CD14-positive monocyte (primary cell): ENCODE measurements at regions not wholly inside any gene's neighbourhood (a gene's known extent, or its start where the extent isn't known, plus 50 kb on each side); places are given as distances from the start of the nearest gene placed in this dataset.
"Not testable (repeated sequence)": the region's sequence is repeated elsewhere in the genome, so short reads cannot be mapped to it uniquely, and the experiment has no call there.

ENCODE experiments used
- DNase-seq, 3 donors: peaks; one replicate each; pipeline ENCODE4 v3.0.0-alpha.2; 2011 to 2022
- H2AFZ ChIP-seq: 2 replicates; pipeline ENCODE4 v1.6.0; 2012; ENCODE audit warnings: mild to moderate bottlenecking, low read depth, low read length, inconsistent platforms; ENCODE audit not compliant: insufficient read depth, poor library complexity, severe bottlenecking
- H3K27ac ChIP-seq, 2 donors: 1 replicate in 1 of 2; 2 replicates in 1 of 2; pipeline ENCODE4 v1.5.1; 2012 to 2013; ENCODE audit warnings: low read length in 2 of 2, control low read depth in 1 of 2, inconsistent platforms in 1 of 2, low read depth in 1 of 2, mild to moderate bottlenecking in 1 of 2
- H3K27me3 ChIP-seq, 2 donors: one replicate each; pipeline versions ENCODE4 v1.6.0 to v1.6.1; 2011 to 2013; ENCODE audit warnings: low read length in 2 of 2; ENCODE audit not compliant: control insufficient read depth in 2 of 2, insufficient read depth in 2 of 2
- H3K36me3 ChIP-seq, 2 donors: replicated peaks in 1 of 2; 1 replicate in 1 of 2; 2 replicates in 1 of 2; pipeline versions ENCODE4 v1.5.1 to v1.6.1; 2012 to 2013; ENCODE audit warnings: low read length in 2 of 2, control low read depth in 1 of 2, inconsistent platforms in 1 of 2, mild to moderate bottlenecking in 1 of 2; ENCODE audit not compliant: insufficient read depth in 2 of 2, control insufficient read depth in 1 of 2
- H3K4me1 ChIP-seq, 2 donors: 1 replicate in 1 of 2; 2 replicates in 1 of 2; pipeline versions ENCODE4 v1.5.1 to v1.6.1; 2012 to 2013; ENCODE audit warnings: low read length in 2 of 2, control low read depth in 1 of 2, inconsistent platforms in 1 of 2, mild to moderate bottlenecking in 1 of 2, moderate library complexity in 1 of 2; ENCODE audit not compliant: insufficient read depth in 2 of 2, control insufficient read depth in 1 of 2
- H3K4me2 ChIP-seq: replicated peaks from 2 replicates; pipeline ENCODE3; 2012; ENCODE audit warnings: low read length, moderate library complexity, mild to moderate bottlenecking; ENCODE audit not compliant: poor library complexity, severe bottlenecking; ENCODE audit errors: extremely low read depth
- H3K4me3 ChIP-seq, 3 experiments: fragments of 200-600 bp in 1 of 3; sonication (generic) in 1 of 3; replicated peaks in 1 of 3; 1 replicate in 2 of 3; 2 replicates in 1 of 3; pipeline ENCODE4 v1.5.1; 2011 to 2013; ENCODE audit warnings: low read length in 3 of 3, mild to moderate bottlenecking in 3 of 3, control low read depth in 2 of 3, low read depth in 2 of 3, inconsistent platforms in 1 of 3, moderate library complexity in 1 of 3
- H3K79me2 ChIP-seq: 2 replicates; pipeline ENCODE4 v1.6.0; 2012; ENCODE audit warnings: mild to moderate bottlenecking, control low read depth, inconsistent platforms, low read length, moderate library complexity; ENCODE audit not compliant: insufficient read depth
- H3K9ac ChIP-seq: 2 replicates; pipeline ENCODE4 v1.6.0; 2017; ENCODE audit warnings: low read length, mild to moderate bottlenecking; ENCODE audit not compliant: insufficient read depth, poor library complexity, severe bottlenecking
- H3K9me3 ChIP-seq, 2 donors: replicated peaks in 1 of 2; 1 replicate in 1 of 2; 2 replicates in 1 of 2; pipeline versions ENCODE4 v1.5.1 to v1.6.1; 2012 to 2013; ENCODE audit warnings: low read length in 2 of 2, control low read depth in 1 of 2; ENCODE audit not compliant: control insufficient read depth in 1 of 2, insufficient read depth in 1 of 2
- H4K20me1 ChIP-seq: 2 replicates; pipeline ENCODE4 v1.6.0; 2012; ENCODE audit warnings: mild to moderate bottlenecking, low read length, control low read depth, moderate library complexity; ENCODE audit not compliant: insufficient read depth
- H3K27ac Mint-ChIP-seq, 7 donors: one replicate each; pipeline ENCODE4 v1.8.0; 2020; ENCODE audit warnings: mild to moderate bottlenecking in 7 of 7, mixed read lengths in 7 of 7, moderate library complexity in 6 of 7, inconsistent platforms in 2 of 7
- H3K27me3 Mint-ChIP-seq, 3 donors: one replicate each; pipeline ENCODE4 v1.8.0; 2021 to 2022; ENCODE audit warnings: low read depth in 3 of 3, mild to moderate bottlenecking in 3 of 3, mixed read lengths in 3 of 3, moderate library complexity in 3 of 3, inconsistent platforms in 1 of 3
- H3K36me3 Mint-ChIP-seq, 2 donors: one replicate each; pipeline ENCODE4 v1.8.0; 2020; ENCODE audit warnings: mixed read lengths in 2 of 2, inconsistent platforms in 1 of 2, mild to moderate bottlenecking in 1 of 2
- H3K4me1 Mint-ChIP-seq: one replicate; pipeline ENCODE4 v1.8.0; 2020; ENCODE audit warnings: mild to moderate bottlenecking, mixed read lengths
- H3K4me3 Mint-ChIP-seq, 2 donors: one replicate each; pipeline ENCODE4 v1.8.0; 2020; ENCODE audit warnings: mild to moderate bottlenecking in 2 of 2, mixed read lengths in 2 of 2, moderate library complexity in 1 of 2
- H3K9me3 Mint-ChIP-seq, 7 donors: one replicate each; pipeline ENCODE4 v1.8.0; 2020 to 2022; ENCODE audit warnings: mixed read lengths in 7 of 7, mild to moderate bottlenecking in 6 of 7, moderate library complexity in 6 of 7, inconsistent platforms in 2 of 7
- WGBS: methylation state at CpG from one replicate; pipeline ENCODE4 v1.1.5; 2013; ENCODE audit warnings: missing lambda C conversion rate; ENCODE audit not compliant: insufficient coverage; 5-methylcytosine and 5-hydroxymethylcytosine counted together
- intact Hi-C, 2 donors: fragments of 100-400 bp; cut with micrococcal nuclease; formaldehyde crosslinking; loops; one replicate each; pipeline versions ENCODE4 v1.15.0 to v1.15.1; 2023
- TF ChIP-seq, protein P1 (sequence below): fragments of 200-600 bp; IDR thresholded peaks from one replicate; pipeline ENCODE4 v1.8.0; 2022; ENCODE audit warnings: antibody characterized with exemption, mild to moderate bottlenecking

GRCh38 chr5:111615054-111615453 lies 102.7 kb upstream of the STARD4 start:
- Mint-ChIP-seq H3K4me3 (no peak overlapping the region), H3K36me3 (no peaks in the 10 kb centered on the region), H3K27ac (no peak overlapping the region), H3K4me1 (no peaks in the 10 kb centered on the region), H3K27me3 (peaks cover 0 to 3% (median 2%) of the 10 kb centered on the region in 3 donors), H3K9me3 (peaks cover 2 to 17% (median 9%) of the 10 kb centered on the region in 7 donors)
- Histone ChIP-seq H4K20me1 (no peaks in the 10 kb centered on the region), H3K79me2 (no peaks in the 10 kb centered on the region), H3K4me2 (no peak overlapping the region), H2AFZ (no peak overlapping the region), H3K36me3 (no peaks in the 10 kb centered on the region), H3K27ac (no peak overlapping the region), H3K27me3 (no peaks in the 10 kb centered on the region), H3K4me3 (no peak overlapping the region), H3K9me3 (peaks cover 4 to 18% of the 10 kb centered on the region in 2 donors), H3K9ac (no peak overlapping the region), H3K4me1 (no peaks in the 10 kb centered on the region)
- TF ChIP-seq, protein P1, sequence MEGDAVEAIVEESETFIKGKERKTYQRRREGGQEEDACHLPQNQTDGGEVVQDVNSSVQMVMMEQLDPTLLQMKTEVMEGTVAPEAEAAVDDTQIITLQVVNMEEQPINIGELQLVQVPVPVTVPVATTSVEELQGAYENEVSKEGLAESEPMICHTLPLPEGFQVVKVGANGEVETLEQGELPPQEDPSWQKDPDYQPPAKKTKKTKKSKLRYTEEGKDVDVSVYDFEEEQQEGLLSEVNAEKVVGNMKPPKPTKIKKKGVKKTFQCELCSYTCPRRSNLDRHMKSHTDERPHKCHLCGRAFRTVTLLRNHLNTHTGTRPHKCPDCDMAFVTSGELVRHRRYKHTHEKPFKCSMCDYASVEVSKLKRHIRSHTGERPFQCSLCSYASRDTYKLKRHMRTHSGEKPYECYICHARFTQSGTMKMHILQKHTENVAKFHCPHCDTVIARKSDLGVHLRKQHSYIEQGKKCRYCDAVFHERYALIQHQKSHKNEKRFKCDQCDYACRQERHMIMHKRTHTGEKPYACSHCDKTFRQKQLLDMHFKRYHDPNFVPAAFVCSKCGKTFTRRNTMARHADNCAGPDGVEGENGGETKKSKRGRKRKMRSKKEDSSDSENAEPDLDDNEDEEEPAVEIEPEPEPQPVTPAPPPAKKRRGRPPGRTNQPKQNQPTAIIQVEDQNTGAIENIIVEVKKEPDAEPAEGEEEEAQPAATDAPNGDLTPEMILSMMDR, result no peak
- no peak for DNase-seq
- WGBS, result 91% methylated on average over 1 of the region's 1 CpG
- intact Hi-C loops, result no loop called here

GRCh38 chr5:111612013-111612630 lies 99.8 kb upstream of the STARD4 start:
- H3K4me3 ChIP-seq, H3K36me3 Mint-ChIP-seq, H3K9ac ChIP-seq, H3K4me1 ChIP-seq, H3K4me1 Mint-ChIP-seq, H3K4me2 ChIP-seq, H2AFZ ChIP-seq, H3K27me3 Mint-ChIP-seq, H3K4me3 Mint-ChIP-seq, DNase-seq, H3K27me3 ChIP-seq, H3K27ac Mint-ChIP-seq, H3K27ac ChIP-seq, H3K36me3 ChIP-seq, H3K79me2 ChIP-seq, intact Hi-C loops, H4K20me1 ChIP-seq: not testable (repeated sequence)
- 88% methylated on average over 17 of the region's 32 CpGs for WGBS
- H3K9me3 ChIP-seq, result peaks cover 4 to 18% of the 10 kb centered on the region in 2 donors
- peaks cover 3 to 20% (median 10%) of the 10 kb centered on the region in 7 donors for H3K9me3 Mint-ChIP-seq
